ENCODE measurements at regions not wholly inside any gene's neighbourhood (a gene's known extent, or its start where the extent isn't known, plus 50 kb on each side); places are given as distances from the start of the nearest gene placed in this dataset.

- no peak for DNase-seq (ENCODE audit: low read depth)
Measured at GRCh38 chr15:56868170-56868569, 50.3 kb upstream of the TCF12 start.

DNA sequence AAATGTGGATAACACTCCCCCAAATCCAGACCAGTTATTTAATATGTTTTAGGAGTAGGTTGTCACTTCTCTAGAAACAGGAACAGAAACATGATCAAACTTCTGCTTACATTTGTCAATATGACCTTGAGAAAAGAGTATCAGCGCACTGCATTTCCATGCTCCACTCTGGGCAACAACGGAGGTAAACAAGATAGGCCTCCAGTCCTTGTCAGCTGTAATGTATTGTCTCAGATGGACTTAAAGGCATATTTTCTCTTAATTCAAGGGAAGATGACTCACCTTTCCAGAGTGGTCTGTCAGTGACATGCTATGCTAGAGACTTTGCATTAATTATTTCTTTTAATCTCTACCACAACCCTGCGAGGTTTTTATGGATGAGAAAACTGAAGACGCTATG is 51.6 kb upstream of the TCF12 start:
- no peak for DNase-seq (ENCODE audit: low read depth)

DNA sequence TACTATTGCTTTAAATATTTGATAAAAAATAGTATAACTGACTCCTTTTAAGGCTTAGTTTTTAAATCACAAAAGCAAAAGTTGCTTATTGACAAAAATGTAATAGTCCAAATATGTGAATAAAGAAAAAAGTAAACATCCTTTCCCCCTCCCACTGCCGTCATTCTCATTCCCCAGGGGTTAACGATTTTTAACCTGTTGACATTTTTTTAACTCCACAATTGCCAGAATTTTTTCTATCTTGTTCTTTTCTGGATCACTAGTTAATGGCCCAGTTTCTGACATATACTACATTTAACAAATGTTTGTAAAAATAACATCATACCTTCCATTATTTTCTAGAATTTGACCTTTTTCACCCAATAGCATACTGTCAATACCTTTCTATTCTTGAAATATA is 60.6 kb upstream of the TCF12 start:
- no peak for DNase-seq (ENCODE audit: low read depth)

GRCh38 chr15:56856934-56857333 is 61.5 kb upstream of the TCF12 start:
- no peak for DNase-seq (ENCODE audit: low read depth)

DNA sequence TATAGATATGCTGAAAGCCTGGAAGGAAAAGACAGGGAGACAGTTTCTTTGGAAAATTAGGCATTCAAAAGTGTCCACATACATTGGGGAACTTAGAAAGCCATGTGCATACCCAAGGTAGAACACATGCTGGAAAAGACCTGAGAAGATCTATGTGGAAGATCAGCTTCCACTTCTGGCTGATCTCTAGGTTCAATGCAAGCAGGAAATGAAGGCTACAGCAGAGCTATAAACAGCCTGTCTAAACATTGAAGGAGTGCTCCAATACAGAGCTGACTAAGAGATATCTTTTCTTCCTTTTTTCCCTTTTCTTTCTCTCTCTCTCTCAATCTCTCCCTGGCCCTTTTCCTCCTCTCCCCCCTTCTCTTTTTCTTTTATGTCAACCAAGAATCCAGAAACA is 73.6 kb upstream of the TCF12 start:
- DNase-seq (ENCODE audit: low read depth) = no peak

DNA sequence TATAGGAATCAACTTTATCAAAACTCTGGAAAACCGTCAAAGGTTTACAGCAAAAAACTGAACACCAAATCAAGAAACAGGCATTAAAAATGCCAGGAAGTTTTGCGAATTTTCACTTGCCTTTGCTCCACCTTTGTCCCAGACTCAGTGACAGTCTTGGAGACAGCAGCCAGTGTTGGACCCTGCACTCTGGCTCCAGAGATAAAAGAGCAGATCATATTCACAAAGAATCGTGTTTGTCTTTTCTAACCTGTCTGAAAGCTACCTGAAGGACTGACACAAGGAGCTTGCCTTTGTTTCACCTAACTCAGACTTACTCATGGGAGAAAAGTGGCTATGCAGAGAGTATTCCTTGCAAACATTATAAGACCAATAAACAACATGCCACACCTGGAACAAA is 74.0 kb upstream of the TCF12 start:
- no peak for DNase-seq (ENCODE audit: low read depth)

GRCh38 chr15:56839641-56840040 is 78.8 kb upstream of the TCF12 start:
- no peak for DNase-seq (ENCODE audit: low read depth)

DNA sequence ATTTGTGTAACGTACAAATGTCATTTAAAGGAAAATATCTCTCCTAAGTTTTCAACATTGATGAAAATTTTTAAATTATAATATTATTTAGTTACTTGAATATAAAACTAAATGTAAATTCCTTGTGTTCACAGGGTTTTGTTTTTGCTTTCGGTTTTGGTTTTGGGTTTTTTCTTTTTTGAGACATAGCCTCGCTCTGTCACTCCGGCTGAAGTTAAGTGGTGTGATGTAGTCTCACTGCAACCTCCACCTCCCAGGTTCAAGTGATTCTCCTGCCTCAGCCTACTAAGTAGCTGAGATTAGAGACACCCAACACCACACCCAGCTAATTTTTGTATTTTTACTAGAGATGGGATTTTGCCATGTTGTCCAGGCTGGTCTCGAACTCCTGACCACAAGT is 79.3 kb upstream of the TCF12 start:
- DNase-seq (ENCODE audit: low read depth) = no peak

GRCh38 chr15:56838085-56838484 is 80.4 kb upstream of the TCF12 start:
- DNase-seq (ENCODE audit: low read depth) = no peak

GRCh38 chr15:56837273-56837672 is 81.2 kb upstream of the TCF12 start:
- DNase-seq (ENCODE audit: low read depth) = no peak

- no peak for DNase-seq (ENCODE audit: low read depth)
Measured at GRCh38 chr15:56835718-56836171, 82.7 kb upstream of the TCF12 start.

DNA sequence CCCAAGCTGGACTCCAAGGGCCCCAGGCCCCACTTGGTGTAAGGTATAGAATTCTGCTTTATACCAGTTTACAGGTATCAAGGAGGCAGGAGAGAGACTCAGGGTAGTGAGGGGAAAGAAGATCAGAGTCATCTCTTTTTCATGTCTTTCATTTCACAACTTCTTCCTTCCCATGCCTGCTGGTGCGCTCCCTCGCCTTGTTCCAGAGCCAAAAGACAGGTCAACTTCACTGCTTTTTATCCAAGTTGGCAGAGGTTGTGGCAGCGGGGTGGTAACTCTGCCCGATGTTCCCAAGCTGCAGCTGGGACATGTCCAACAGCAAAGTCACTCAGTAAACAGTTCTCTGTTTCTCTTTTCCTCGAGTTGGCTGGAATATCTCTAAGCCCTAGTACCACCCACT is 86.3 kb upstream of the TCF12 start:
- no peak for DNase-seq (ENCODE audit: low read depth)

DNA sequence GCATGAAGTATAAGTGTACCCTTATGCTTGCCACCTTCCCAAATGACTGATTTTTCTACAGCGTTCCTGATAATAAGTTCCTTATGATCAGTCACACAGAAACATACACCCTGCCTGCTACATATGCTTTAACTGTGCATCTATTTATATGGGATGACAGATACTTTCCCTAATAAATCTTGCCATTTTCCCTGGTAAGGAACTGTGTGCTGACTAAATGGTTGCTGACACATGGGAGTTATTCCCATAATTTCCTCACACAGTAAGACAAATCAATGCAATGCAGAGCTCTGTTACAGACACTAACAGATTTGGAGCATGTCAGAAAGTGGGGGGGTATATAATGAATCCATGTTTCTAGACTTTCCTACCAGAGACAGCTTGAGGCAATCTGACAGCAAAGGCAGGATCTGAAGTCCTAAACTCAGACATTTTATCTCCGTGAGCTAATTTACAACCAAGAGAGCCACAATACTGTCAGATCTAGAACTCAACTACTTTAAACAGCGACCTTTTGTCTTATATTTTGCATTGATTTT is 86.9 kb upstream of the TCF12 start:
- DNase-seq (ENCODE audit: low read depth) = no peak

- no peak for DNase-seq (ENCODE audit: low read depth)
Measured at GRCh38 chr15:56824175-56824574, 90.9 kb upstream of the ZNF280D start.

- peak; percentile 10 for DNase-seq (ENCODE audit: low read depth)
Measured at GRCh38 chr15:56821721-56822425, 88.6 kb upstream of the ZNF280D start.

GRCh38 chr15:56820333-56820732 is 87.0 kb upstream of the ZNF280D start:
- DNase-seq (ENCODE audit: low read depth) = no peak

GRCh38 chr15:56817321-56818080 is 84.2 kb upstream of the ZNF280D start:
- DNase-seq (ENCODE audit: low read depth) = no peak

GRCh38 chr15:56816781-56817180 is 83.5 kb upstream of the ZNF280D start:
- no peak for DNase-seq (ENCODE audit: low read depth)

GRCh38 chr15:56815247-56815646 is 81.9 kb upstream of the ZNF280D start:
- no peak for DNase-seq (ENCODE audit: low read depth)

DNA sequence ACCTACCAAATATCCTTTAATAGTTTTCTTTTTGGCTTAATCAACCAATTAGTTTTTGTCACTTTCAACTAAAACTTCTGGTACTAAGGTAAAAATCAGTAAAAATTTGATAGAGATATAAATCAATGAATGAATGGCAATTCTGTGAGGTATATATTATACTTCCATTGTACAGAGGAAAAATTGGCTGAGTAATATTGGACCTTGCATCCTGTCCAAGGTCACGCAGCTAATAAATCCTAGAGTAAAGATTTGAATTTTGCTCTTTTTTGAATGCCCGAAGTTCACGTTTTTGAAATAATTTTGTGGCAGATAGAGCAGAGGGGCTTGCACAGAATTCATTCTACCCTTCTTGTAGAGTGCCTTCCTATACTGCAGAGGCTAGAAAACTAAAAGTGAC is 81.1 kb upstream of the ZNF280D start:
- no peak for DNase-seq (ENCODE audit: low read depth)

- no peak for DNase-seq (ENCODE audit: low read depth)
Measured at GRCh38 chr15:56813995-56814394, 80.7 kb upstream of the ZNF280D start.

DNA sequence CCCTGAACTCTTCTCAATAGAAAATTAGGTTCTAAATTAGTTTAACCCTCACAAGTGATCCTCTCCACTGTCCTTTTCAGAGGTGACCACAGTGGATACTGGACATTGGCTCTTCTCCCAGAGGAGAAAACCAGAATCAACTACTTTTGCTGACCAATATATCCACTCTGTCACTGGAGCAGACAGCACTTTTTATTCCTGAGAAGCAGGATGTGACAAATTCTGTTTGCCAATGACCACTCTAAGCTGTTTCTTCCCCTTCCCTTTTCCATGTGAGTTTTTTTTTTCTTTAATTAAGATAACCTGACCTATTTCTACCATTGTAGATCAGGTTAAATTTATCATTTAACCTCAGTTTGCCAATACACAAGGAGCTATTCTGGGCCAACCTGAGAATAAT is 79.7 kb upstream of the ZNF280D start:
- DNase-seq (ENCODE audit: low read depth) = no peak

DNA sequence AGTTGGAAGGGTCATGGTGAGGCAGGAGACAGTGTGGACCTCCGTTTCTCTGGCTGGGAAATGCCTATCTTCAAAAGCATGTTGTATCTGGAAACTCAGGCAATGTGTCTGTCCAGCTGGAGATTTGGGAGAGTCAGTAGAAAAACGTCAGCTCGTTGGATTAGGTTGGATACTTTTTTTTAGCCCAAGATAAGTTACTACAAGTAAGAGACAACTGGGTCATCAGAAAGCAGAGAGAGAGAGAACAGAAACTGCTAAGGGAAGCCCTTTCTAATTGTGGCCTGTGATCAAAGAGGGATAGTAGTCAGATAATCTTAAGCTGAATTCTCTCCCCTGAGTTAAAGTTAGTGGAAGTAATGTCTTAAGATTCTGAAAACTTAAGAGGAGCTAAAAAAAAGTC is 78.9 kb upstream of the ZNF280D start:
- no peak for DNase-seq (ENCODE audit: low read depth)

DNA sequence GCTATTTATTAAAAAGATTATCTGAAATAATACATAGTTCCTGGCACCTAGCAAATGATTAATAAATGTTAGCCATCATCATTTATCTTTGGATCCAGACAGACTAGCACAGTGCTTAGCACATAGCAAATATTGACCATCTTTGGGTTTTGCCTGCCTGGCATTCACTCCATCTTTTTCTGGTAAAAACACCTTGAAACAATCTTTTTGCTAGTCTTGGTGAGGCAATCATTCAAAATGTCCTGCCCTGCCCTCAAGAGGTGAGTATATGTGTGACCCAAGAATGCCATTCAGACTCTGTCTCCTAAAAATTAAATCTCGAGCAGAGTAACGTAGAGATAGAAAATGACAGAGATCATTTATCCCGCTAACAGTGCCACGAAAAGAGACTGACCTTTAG is 78.3 kb upstream of the ZNF280D start:
- DNase-seq (ENCODE audit: low read depth) = no peak

Data from activated T-cell treated with anti-CD3 and anti-CD28 coated beads for 48 hours (primary cell).